H1 (cell line): ENCODE measurements at regions not wholly inside any gene's neighbourhood (a gene's known extent, or its start where the extent isn't known, plus 50 kb on each side); places are given as distances from the start of the nearest gene placed in this dataset.

Source experiments
- ASH2L ChIP-seq: fragments of 200-600, 300-600 bp; sonication (generic); IDR thresholded peaks from one replicate; pipeline ENCODE4 v1.7.1; 2017; ENCODE audit warnings: low read length
- BRCA1 ChIP-seq: IDR thresholded peaks from 2 replicates; pipeline ENCODE4 v1.6.1; 2012; ENCODE audit warnings: low read depth, low read length, improper control_type of control experiment
- EZH2 ChIP-seq: fragments of 200-600 bp; sonication (generic); IDR thresholded peaks from 2 replicates; pipeline ENCODE4 v1.7.1; 2012; ENCODE audit warnings: low read depth, mild to moderate bottlenecking, moderate library complexity, low read length, inconsistent platforms; ENCODE audit not compliant: severe bottlenecking
- HDAC2 ChIP-seq, 2 experiments: fragments of 300-600 bp in 1 of 2; sonication (generic) in 1 of 2; IDR thresholded peaks; 2 replicates each; pipeline ENCODE4 v1.6.1; 2011 to 2012; ENCODE audit warnings: low read depth in 2 of 2, low read length in 2 of 2, mild to moderate bottlenecking in 2 of 2, moderate library complexity in 2 of 2, borderline replicate concordance in 1 of 2, inconsistent platforms in 1 of 2
- JUND ChIP-seq: IDR thresholded peaks from 2 replicates; pipeline ENCODE4 v1.6.1; 2011; ENCODE audit warnings: mild to moderate bottlenecking, improper control_type of control experiment, low read length
- POLR2A ChIP-seq, 2 experiments: IDR thresholded peaks; 1 replicate in 1 of 2; 2 replicates in 1 of 2; pipeline ENCODE4 v1.6.1; 2011; ENCODE audit warnings: low read depth in 2 of 2, low read length in 2 of 2, mild to moderate bottlenecking in 2 of 2; ENCODE audit errors: control extremely low read depth in 1 of 2
- SAP30 ChIP-seq: fragments of 300-600 bp; sonication (generic); IDR thresholded peaks from 2 replicates; pipeline ENCODE4 v1.7.1; 2012; ENCODE audit warnings: low read length, moderate library complexity, mild to moderate bottlenecking, inconsistent platforms; ENCODE audit not compliant: insufficient read depth, insufficient replicate concordance
- SIN3A ChIP-seq, 2 experiments: IDR thresholded peaks in 1 of 2; conservative IDR thresholded peaks in 1 of 2; 2 replicates each; pipeline ENCODE4 v1.6.1; 2011 to 2012; ENCODE audit warnings: low read length in 2 of 2, improper control_type of control experiment in 1 of 2, low read depth in 1 of 2, mild to moderate bottlenecking in 1 of 2
- TF ChIP-seq, protein P1 (sequence below), 3 experiments: IDR thresholded peaks; 1 replicate in 2 of 3; 2 replicates in 1 of 3; pipeline versions ENCODE4 v1.5.1 to v1.6.1; 2011; ENCODE audit warnings: low read length in 3 of 3, mild to moderate bottlenecking in 3 of 3, inconsistent platforms in 2 of 3, low read depth in 1 of 3, moderate library complexity in 1 of 3; ENCODE audit not compliant: insufficient read depth in 1 of 3; ENCODE audit errors: control extremely low read depth in 1 of 3

GRCh38 chr21:18970416-18970815, 566.8 kb upstream of the TMPRSS15 start:
- no peak for TF ChIP-seq SAP30
- TF ChIP-seq, protein P1, sequence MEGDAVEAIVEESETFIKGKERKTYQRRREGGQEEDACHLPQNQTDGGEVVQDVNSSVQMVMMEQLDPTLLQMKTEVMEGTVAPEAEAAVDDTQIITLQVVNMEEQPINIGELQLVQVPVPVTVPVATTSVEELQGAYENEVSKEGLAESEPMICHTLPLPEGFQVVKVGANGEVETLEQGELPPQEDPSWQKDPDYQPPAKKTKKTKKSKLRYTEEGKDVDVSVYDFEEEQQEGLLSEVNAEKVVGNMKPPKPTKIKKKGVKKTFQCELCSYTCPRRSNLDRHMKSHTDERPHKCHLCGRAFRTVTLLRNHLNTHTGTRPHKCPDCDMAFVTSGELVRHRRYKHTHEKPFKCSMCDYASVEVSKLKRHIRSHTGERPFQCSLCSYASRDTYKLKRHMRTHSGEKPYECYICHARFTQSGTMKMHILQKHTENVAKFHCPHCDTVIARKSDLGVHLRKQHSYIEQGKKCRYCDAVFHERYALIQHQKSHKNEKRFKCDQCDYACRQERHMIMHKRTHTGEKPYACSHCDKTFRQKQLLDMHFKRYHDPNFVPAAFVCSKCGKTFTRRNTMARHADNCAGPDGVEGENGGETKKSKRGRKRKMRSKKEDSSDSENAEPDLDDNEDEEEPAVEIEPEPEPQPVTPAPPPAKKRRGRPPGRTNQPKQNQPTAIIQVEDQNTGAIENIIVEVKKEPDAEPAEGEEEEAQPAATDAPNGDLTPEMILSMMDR (IDR thresholded peaks at IDR 0.05; ENCODE audit: control extremely low read depth in 1 of 3, insufficient read depth in 1 of 3, low read depth in 1 of 3, low read length in 3 of 3), result no peak
- no peak for TF ChIP-seq ASH2L
- TF ChIP-seq EZH2, result no peak
- no peak for TF ChIP-seq HDAC2 (IDR thresholded peaks at IDR 0.05; ENCODE audit: borderline replicate concordance in 1 of 2, low read depth in 2 of 2, low read length in 2 of 2)
- no peak for TF ChIP-seq JUND
- TF ChIP-seq SIN3A (conservative IDR thresholded peaks at IDR 0.05 in 1 of 2, IDR thresholded peaks at IDR 0.05 in 1 of 2; ENCODE audit: low read depth in 1 of 2, low read length in 2 of 2), result no peak
- no peak for TF ChIP-seq BRCA1
- no peak for TF ChIP-seq POLR2A (IDR thresholded peaks at IDR 0.05; ENCODE audit: control extremely low read depth in 1 of 2, low read depth in 2 of 2, low read length in 2 of 2)
